ENCODE measurements at regions not wholly inside any gene's neighbourhood (a gene's known extent, or its start where the extent isn't known, plus 50 kb on each side); places are given as distances from the start of the nearest gene placed in this dataset.

GRCh38 chr10:130787821-130788220 is 523.7 kb downstream of the TCERG1L start:
- Histone ChIP-seq H3K79me2 (ENCODE audit: insufficient read depth, low read length) (no peaks in the 10 kb centered on the region), H2BK20ac (ENCODE audit: low read depth, low read length, poor library complexity, severe bottlenecking) (no peak overlapping the region), H2BK120ac (ENCODE audit: low read depth, low read length, poor library complexity, severe bottlenecking) (no peak overlapping the region), H3K56ac (ENCODE audit: insufficient read length, low read depth, low read length) (no peak overlapping the region), H3K79me1 (ENCODE audit: insufficient read depth, low read depth, low read length, poor library complexity, severe bottlenecking) (no peaks in the 10 kb centered on the region), H3K4me2 (ENCODE audit: insufficient read depth, insufficient read length, low read length) (no peak overlapping the region), H3T11ph (ENCODE audit: low read length) (no peak overlapping the region), H2BK15ac (ENCODE audit: low read depth, low read length) (no peak overlapping the region), H3K27me3 (ENCODE audit: insufficient read depth, low read length) (no peaks in the 10 kb centered on the region), H3K23me2 (ENCODE audit: insufficient read length, low read depth, low read length, poor library complexity, severe bottlenecking) (no peaks in the 10 kb centered on the region), H4K5ac (ENCODE audit: insufficient read length, low read depth, low read length) (no peak overlapping the region), H3K9ac (ENCODE audit: extremely low read depth, insufficient read length, low read length) (no peak overlapping the region), H3K9me3 (ENCODE audit: control insufficient read depth, low read depth, low read length) (no peaks in the 10 kb centered on the region), H2AFZ (ENCODE audit: low read length) (no peak overlapping the region), H3K23ac (ENCODE audit: insufficient read length, low read depth, low read length) (no peak overlapping the region), H3K4ac (ENCODE audit: low read depth, low read length) (no peak overlapping the region), H3K14ac (ENCODE audit: insufficient read depth, low read length) (no peak overlapping the region; the same call in 1 of the 2 replicates), H3K27ac (ENCODE audit: insufficient read length, low read depth, low read length) (no peak overlapping the region), H4K20me1 (ENCODE audit: control insufficient read depth, insufficient read depth, insufficient read length) (no peaks in the 10 kb centered on the region), H3K18ac (ENCODE audit: insufficient read length, low read depth, low read length) (no peak overlapping the region), H2BK12ac (ENCODE audit: insufficient read length, low read depth, low read length) (no peak overlapping the region), H2AK5ac (ENCODE audit: insufficient read length, low read length) (no peak overlapping the region), H4K8ac (replicated peaks; ENCODE audit: insufficient read length, low read depth, low read length) (no peak overlapping the region), H3K4me1 (ENCODE audit: insufficient read depth, low read length) (no peaks in the 10 kb centered on the region), H2BK5ac (ENCODE audit: insufficient read length, low read length) (no peak overlapping the region), H4K91ac (ENCODE audit: insufficient read length, low read depth, low read length) (no peak overlapping the region)
- no peak overlapping the region for H3K4me3 Mint-ChIP-seq
- no peak for DNase-seq
- H3K9me3 Mint-ChIP-seq: peaks cover 5 to 7% of the 10 kb centered on the region in 2 experiments; a peak in 3 of 5 replicates
- H3K27me3 Mint-ChIP-seq (ENCODE audit: low read depth): no peaks in the 10 kb centered on the region
- no CpG with 5 or more reads among the region's 4 CpGs for whole genome bisulfite sequencing (ENCODE audit: extremely low coverage, insufficient read length, low lambda C conversion rate)
- H3K27ac Mint-ChIP-seq: no peak overlapping the region
- H3K36me3 Mint-ChIP-seq (ENCODE audit: insufficient read depth in 1 of 3, low read depth in 3 of 3): peaks cover 0 to 4% (median 3%) of the 10 kb centered on the region in 3 experiments; a peak in 4 of 7 replicates
- TF ChIP-seq, protein P1, sequence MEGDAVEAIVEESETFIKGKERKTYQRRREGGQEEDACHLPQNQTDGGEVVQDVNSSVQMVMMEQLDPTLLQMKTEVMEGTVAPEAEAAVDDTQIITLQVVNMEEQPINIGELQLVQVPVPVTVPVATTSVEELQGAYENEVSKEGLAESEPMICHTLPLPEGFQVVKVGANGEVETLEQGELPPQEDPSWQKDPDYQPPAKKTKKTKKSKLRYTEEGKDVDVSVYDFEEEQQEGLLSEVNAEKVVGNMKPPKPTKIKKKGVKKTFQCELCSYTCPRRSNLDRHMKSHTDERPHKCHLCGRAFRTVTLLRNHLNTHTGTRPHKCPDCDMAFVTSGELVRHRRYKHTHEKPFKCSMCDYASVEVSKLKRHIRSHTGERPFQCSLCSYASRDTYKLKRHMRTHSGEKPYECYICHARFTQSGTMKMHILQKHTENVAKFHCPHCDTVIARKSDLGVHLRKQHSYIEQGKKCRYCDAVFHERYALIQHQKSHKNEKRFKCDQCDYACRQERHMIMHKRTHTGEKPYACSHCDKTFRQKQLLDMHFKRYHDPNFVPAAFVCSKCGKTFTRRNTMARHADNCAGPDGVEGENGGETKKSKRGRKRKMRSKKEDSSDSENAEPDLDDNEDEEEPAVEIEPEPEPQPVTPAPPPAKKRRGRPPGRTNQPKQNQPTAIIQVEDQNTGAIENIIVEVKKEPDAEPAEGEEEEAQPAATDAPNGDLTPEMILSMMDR (conservative IDR thresholded peaks at IDR 0.05): no peak
- H3K4me1 Mint-ChIP-seq: no peaks in the 10 kb centered on the region

Measured in H9 (cell line).